ENCODE measurements at regions not wholly inside any gene's neighbourhood (a gene's known extent, or its start where the extent isn't known, plus 50 kb on each side); places are given as distances from the start of the nearest gene placed in this dataset.
A peak's percentile ranks its signal among the peaks of the same experiment; 100 is the strongest.

GRCh38 chr1:10848109-10848684 lies 51.8 kb upstream of the CASZ1 start:
- no peak for DNase-seq (ENCODE audit: low read depth)

- DNase-seq (ENCODE audit: low read depth): no peak
Measured at GRCh38 chr1:10850026-10850425, 53.6 kb upstream of the CASZ1 start.

GRCh38 chr1:10851024-10852013 lies 54.9 kb upstream of the CASZ1 start:
- DNase-seq (ENCODE audit: low read depth): no peak

DNA sequence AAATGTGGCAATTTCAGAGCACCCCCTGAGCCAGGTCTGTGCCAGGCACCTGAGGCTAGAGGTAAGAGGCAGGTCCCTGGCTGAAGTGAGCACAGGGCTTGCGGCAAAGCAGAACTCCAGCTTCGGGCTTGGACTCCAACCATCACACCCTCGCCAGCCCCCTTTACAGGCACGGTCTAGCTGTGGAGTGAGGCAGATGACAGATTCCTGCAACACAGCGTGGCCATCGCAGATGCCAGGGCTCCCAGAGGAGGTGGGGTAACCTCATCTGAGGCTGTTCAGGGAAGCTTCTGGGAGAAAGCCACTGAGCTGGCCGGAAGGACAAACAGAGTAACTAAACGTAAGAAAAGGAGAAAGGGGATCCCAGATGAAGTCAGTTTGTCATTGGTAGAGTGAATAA lies 55.6 kb upstream of the CASZ1 start:
- no peak for DNase-seq (ENCODE audit: low read depth)

GRCh38 chr1:10852486-10852885 lies 56.0 kb upstream of the CASZ1 start:
- DNase-seq (ENCODE audit: low read depth): no peak

DNA sequence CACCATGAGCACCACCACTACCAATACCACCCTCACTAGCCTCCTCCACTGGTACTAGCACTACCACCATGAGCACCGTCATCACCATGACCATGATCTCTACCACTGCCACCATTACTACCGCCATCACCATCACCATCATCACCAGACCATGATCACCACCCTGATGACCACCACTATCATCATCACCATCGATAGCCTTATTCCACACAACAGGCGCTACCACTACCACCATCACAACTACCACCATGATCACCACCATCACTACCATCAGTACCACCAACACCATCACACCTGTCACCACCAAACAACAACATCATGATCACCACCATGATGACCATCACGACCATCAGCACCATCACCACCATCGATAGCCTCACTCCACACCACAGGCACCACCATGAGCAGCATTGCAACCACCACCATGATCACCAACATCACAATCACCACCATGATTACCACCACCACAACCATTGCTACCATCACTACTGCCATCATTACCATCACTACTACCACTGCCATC lies 56.6 kb upstream of the CASZ1 start:
- no peak for DNase-seq (ENCODE audit: low read depth)

- DNase-seq (ENCODE audit: low read depth): no peak
Measured at GRCh38 chr1:10853701-10854100, 57.3 kb upstream of the CASZ1 start.

- no peak for DNase-seq (ENCODE audit: low read depth)
Measured at GRCh38 chr1:10854856-10855459, 58.5 kb upstream of the CASZ1 start.

DNA sequence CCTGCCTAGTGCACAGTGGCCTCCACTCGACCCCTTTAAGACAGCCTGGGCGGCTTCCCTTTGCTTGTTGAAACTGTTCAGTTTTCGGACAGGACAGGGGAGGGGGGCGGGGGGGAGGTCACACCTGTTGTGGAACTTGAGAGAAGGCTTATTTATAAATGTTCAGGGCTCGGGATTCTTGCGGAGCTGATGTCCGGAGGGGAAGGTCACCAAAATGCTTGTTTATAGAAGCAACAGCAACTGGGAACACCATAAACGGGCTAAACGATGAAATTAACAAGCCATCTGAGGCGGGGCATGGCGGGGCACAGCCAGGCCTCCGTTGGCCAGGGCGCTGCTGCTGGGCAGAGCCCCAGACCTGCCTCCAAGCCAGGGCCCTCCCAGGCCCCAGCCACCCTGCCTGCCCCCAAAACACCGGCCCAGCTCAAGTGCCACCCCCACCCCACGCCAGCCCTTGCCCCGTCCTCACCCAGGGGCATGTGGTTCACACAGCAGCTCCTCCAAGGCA lies 59.8 kb upstream of the CASZ1 start:
- no peak for DNase-seq (ENCODE audit: low read depth)

DNA sequence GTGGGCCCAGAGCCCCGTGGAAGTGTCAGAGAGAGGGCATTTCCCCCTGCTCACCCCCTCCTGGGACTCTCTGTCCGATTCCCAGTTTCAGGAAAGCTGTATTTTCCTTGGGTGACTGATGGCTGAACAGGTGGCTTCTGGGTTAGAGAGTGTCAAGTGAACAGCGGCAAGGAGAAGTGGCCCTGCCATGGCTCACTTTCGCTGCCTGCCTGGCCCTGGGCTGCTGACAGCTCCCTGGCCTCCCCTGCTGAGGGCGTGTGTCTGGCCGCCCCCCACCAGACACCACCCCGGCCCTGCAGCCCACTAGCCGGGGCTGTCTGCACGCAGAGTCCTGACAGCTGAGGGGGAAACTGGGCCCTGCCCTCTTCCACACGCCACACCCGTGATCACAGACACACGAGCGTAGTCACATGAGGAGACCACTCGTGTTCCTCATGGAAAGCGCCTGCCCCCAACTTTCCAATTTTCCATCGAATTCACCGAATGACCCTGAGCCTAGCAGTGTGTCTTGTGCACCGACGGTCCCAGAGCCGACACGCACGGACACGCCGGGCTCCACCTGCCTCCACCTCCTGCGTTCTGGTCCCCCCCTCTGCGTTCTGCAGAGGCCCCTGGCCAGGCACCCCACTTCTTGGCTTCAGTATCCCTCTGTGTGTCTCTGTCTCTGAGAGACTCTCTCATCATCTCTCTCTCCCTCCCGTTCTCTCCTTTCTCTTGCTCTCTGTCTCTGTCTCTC lies 60.6 kb upstream of the CASZ1 start:
- DNase-seq (ENCODE audit: low read depth): no peak

DNA sequence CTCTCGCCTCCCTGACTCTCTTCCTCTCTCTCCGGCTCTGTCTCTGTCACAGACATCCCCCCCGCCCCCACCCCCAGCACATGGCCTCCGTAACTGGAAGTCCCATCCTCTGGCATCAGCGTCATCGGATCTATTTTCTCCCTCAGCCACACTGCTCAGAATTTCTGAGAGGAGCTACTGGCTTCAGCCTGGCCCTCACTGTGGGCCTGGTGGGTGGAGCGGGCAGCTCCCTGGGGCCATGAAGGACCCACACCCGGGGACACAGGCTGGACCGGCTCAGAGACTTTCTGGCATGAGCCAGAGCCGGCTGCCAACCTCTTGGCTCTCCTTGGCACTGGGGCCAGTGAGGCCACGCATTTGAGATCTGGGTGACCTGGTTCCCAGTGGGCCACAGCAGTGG lies 61.2 kb upstream of the CASZ1 start:
- no peak for DNase-seq (ENCODE audit: low read depth)

DNA sequence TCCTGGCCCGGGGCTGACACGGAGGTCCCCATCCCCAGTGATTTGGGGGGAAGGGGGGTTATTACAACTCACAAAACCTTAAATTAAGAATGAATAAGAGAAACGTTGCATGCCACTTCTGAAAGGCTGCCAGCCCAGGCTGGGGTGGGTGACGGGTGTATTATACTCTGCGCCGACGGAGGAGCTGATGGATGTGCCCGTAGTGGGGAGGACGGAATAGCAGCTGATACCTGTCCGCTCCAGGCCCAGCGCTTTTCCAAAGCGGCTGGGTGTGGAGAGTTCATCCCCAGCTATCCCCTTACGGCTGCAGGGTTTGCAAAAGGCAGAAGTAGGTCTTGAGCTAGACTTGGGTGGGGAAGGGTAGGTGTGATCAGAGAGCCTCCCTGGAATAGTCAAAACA lies 63.8 kb upstream of the CASZ1 start:
- no peak for DNase-seq (ENCODE audit: low read depth)

DNA sequence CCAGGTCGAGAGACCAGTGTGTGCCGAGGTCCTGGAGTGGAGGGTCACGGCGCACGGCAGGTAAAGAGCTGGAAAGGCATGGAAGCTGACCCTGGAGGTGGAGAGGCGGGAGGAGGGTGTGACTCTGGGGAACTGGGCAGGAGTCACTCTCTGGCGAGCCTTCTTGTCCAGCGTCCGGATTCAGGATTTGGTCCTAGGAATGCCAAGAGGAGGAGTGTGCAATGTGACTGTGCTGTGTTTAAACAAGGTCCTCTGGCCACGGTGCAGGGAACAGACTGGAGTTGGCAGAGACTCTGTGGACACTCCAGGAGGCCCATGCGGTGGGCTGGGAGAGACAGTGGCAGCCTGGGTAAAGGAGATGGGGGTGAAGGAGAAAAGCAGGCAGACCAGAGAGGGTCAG lies 64.2 kb upstream of the CASZ1 start:
- no peak for DNase-seq (ENCODE audit: low read depth)

DNA sequence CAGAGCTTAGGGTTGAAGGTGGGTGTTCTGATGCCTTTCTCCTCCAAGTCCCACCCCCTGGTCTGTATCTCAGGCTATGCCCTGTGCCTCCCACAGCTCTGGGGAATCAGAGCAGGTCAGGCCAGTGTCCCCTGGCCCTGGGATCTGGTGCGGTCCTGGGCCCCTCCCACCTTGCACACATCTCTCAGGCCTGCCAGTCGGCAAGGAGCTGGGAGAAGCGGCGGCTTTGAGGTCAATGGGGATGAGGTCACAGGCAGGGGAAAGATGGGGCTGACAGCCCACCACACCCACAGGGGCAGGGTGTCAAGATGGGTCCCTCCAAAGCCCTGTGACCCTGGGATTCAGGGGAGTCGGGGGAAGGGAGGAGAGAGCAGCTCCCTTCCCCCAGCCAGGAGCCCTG lies 65.4 kb upstream of the CASZ1 start:
- DNase-seq (ENCODE audit: low read depth): no peak

DNA sequence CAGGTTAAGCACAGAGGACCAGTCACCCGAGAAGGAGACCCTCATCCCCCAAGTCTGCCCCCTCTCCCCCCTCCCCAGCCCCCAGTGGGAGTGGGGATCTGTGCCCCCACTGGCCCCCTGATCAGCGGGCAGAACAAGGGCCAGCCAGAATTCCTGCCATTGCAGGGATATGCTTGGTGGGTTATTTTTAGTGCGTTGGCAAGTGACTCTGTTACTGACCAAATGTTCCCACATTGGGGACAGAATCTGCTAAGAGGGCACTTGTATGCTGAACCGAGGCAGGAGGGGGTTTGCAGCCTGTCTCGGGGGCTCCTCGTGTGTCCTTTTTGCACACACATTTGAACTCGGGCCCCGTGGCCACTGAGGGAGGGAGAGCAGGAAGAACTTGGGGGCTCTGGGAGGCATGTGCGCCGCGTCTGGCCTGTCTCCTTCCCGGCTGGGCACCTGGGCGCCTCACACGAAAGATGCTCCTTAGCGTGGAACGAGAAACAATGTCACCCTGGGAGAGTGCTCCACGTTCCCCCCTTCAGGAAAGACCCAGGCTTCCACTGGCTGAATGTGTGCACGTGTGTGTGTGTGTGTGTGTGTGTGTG lies 66.4 kb upstream of the CASZ1 start:
- DNase-seq (ENCODE audit: low read depth): no peak

- DNase-seq (ENCODE audit: low read depth): no peak
Measured at GRCh38 chr1:10863886-10864285, 67.4 kb upstream of the CASZ1 start.

DNA sequence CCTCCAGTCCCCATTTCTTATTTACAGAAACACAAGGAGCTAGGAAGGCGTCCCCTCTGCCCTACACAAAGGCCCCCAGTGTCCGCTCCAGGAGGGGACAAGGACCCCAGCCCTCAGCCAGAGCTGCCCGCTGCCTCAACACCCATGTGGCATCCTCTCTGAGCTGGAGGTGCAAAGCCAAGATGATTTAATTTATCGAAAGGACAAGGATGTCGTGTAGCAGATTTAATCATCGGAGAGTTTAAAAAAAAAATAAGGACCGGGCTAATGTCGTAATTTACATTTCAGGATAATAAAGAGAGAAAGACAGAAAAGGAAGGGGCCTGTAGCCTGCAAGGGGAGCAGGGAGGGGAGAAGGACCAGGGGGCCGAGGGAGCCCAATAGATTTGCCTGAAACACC lies 68.3 kb upstream of the CASZ1 start:
- DNase-seq (ENCODE audit: low read depth): no peak

- DNase-seq (ENCODE audit: low read depth): no peak
Measured at GRCh38 chr1:10865518-10866320, 69.3 kb upstream of the CASZ1 start.

- DNase-seq (ENCODE audit: low read depth): peak; percentile 22
Measured at GRCh38 chr1:10866321-10867093, 70.1 kb upstream of the CASZ1 start.

GRCh38 chr1:10867138-10867721 lies 70.8 kb upstream of the CASZ1 start:
- peak; percentile 54 for DNase-seq (ENCODE audit: low read depth)

Measured in stimulated activated CD4-positive, alpha-beta T cell treated with anti-CD3 and anti-CD28 coated beads, Interleukin-2, amount 100 ng/mL, for 4 hours (primary cell).